Osteocyte (in vitro differentiated cells): ENCODE measurements at regions not wholly inside any gene's neighbourhood (a gene's known extent, or its start where the extent isn't known, plus 50 kb on each side); places are given as distances from the start of the nearest gene placed in this dataset.

Experiments
- DNase-seq: peaks from one replicate; pipeline ENCODE4 v3.0.0; 2021; ENCODE audit warnings: mixed read lengths; ENCODE audit not compliant: unreplicated experiment; ENCODE audit errors: extremely low spot score
- H3K27ac Mint-ChIP-seq: one replicate; pipeline ENCODE4 v1.8.0; 2021; ENCODE audit warnings: mild to moderate bottlenecking, mixed read lengths; ENCODE audit not compliant: unreplicated experiment
- H3K27me3 Mint-ChIP-seq: one replicate; pipeline ENCODE4 v1.8.0; 2021; ENCODE audit warnings: mixed read lengths; ENCODE audit not compliant: unreplicated experiment
- H3K36me3 Mint-ChIP-seq: one replicate; pipeline ENCODE4 v1.8.0; 2021; ENCODE audit warnings: mixed read lengths; ENCODE audit not compliant: unreplicated experiment
- H3K4me1 Mint-ChIP-seq: one replicate; pipeline ENCODE4 v1.8.0; 2021; ENCODE audit warnings: mixed read lengths; ENCODE audit not compliant: unreplicated experiment
- H3K4me3 Mint-ChIP-seq: one replicate; pipeline ENCODE4 v1.8.0; 2021; ENCODE audit warnings: mild to moderate bottlenecking, moderate library complexity, mixed read lengths; ENCODE audit not compliant: unreplicated experiment
- H3K9me3 Mint-ChIP-seq: one replicate; pipeline ENCODE4 v1.8.0; 2021; ENCODE audit warnings: mixed read lengths; ENCODE audit not compliant: unreplicated experiment
- CTCF ChIP-seq: fragments of 200-600 bp; sonication (generic); IDR thresholded peaks from 2 replicates; pipeline ENCODE4 v1.5.0; 2021; ENCODE audit warnings: antibody characterized with exemption, mild to moderate bottlenecking, moderate library complexity

GRCh38 chr1:96968983-96969382, 247.4 kb downstream of the PTBP2 start:
- Mint-ChIP-seq H3K27ac (peak overlapping the region; percentile 86), H3K36me3 (no peaks in the 10 kb centered on the region), H3K9me3 (no peaks in the 10 kb centered on the region), H3K4me3 (no peak overlapping the region), H3K4me1 (peaks cover 53% of the 10 kb centered on the region), H3K27me3 (no peaks in the 10 kb centered on the region)
- no peak for DNase-seq
- TF ChIP-seq CTCF: no peak

GRCh38 chr1:96969656-96970163, 248.1 kb downstream of the PTBP2 start:
- DNase-seq: no peak
- H3K36me3 Mint-ChIP-seq: no peaks in the 10 kb centered on the region
- no peaks in the 10 kb centered on the region for H3K9me3 Mint-ChIP-seq
- TF ChIP-seq CTCF: no peak
- H3K4me3 Mint-ChIP-seq: no peak overlapping the region
- peaks cover 51% of the 10 kb centered on the region for H3K4me1 Mint-ChIP-seq
- no peaks in the 10 kb centered on the region for H3K27me3 Mint-ChIP-seq
- peak overlapping the region; percentile 41 for H3K27ac Mint-ChIP-seq

- H3K27me3 Mint-ChIP-seq: no peaks in the 10 kb centered on the region
- H3K9me3 Mint-ChIP-seq: no peaks in the 10 kb centered on the region
Observed at GRCh38 chr1:96971439-96971838, 249.9 kb downstream of the PTBP2 start.

GRCh38 chr1:96971849-96972602, 250.4 kb downstream of the PTBP2 start:
- no peak for DNase-seq
- no peaks in the 10 kb centered on the region for H3K9me3 Mint-ChIP-seq
- H3K27ac Mint-ChIP-seq: no peak overlapping the region
- H3K4me1 Mint-ChIP-seq: peaks cover 40% of the 10 kb centered on the region
- H3K27me3 Mint-ChIP-seq: no peaks in the 10 kb centered on the region
- TF ChIP-seq CTCF: no peak
- no peak overlapping the region for H3K4me3 Mint-ChIP-seq
- H3K36me3 Mint-ChIP-seq: no peaks in the 10 kb centered on the region

More at GRCh38 chr1:96971439-96971838, 249.9 kb downstream of the PTBP2 start:
- DNase-seq: no peak
- no peak overlapping the region for H3K4me3 Mint-ChIP-seq
- TF ChIP-seq CTCF: no peak
- no peak overlapping the region for H3K27ac Mint-ChIP-seq
- no peaks in the 10 kb centered on the region for H3K36me3 Mint-ChIP-seq
- H3K4me1 Mint-ChIP-seq: peaks cover 43% of the 10 kb centered on the region

GRCh38 chr1:96973605-96974004, 252.0 kb downstream of the PTBP2 start:
- H3K4me1 Mint-ChIP-seq: peaks cover 30% of the 10 kb centered on the region
- H3K27ac Mint-ChIP-seq: peak overlapping the region; percentile 50
- DNase-seq: no peak
- H3K27me3 Mint-ChIP-seq: no peaks in the 10 kb centered on the region
- H3K4me3 Mint-ChIP-seq: no peak overlapping the region
- H3K9me3 Mint-ChIP-seq: no peaks in the 10 kb centered on the region
- TF ChIP-seq CTCF: no peak
- no peaks in the 10 kb centered on the region for H3K36me3 Mint-ChIP-seq
